ENCODE measurements at regions not wholly inside any gene's neighbourhood (a gene's known extent, or its start where the extent isn't known, plus 50 kb on each side); places are given as distances from the start of the nearest gene placed in this dataset.

GRCh38 chr5:121313886-121314285, 537.8 kb upstream of the FTMT start:
- ChIA-PET CTCF (no interaction called here), POLR2A (no interaction called here)
- DNase-seq (ENCODE audit: extremely low spot score) = no peak
- TF ChIP-seq, protein P1, sequence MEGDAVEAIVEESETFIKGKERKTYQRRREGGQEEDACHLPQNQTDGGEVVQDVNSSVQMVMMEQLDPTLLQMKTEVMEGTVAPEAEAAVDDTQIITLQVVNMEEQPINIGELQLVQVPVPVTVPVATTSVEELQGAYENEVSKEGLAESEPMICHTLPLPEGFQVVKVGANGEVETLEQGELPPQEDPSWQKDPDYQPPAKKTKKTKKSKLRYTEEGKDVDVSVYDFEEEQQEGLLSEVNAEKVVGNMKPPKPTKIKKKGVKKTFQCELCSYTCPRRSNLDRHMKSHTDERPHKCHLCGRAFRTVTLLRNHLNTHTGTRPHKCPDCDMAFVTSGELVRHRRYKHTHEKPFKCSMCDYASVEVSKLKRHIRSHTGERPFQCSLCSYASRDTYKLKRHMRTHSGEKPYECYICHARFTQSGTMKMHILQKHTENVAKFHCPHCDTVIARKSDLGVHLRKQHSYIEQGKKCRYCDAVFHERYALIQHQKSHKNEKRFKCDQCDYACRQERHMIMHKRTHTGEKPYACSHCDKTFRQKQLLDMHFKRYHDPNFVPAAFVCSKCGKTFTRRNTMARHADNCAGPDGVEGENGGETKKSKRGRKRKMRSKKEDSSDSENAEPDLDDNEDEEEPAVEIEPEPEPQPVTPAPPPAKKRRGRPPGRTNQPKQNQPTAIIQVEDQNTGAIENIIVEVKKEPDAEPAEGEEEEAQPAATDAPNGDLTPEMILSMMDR (IDR thresholded peaks at IDR 0.05; ENCODE audit: control extremely low read depth, extremely low read depth, low read depth, missing control alignments) = no peak

GRCh38 chr5:121315786-121316185, 535.9 kb upstream of the FTMT start:
- DNase-seq (ENCODE audit: extremely low spot score) = no peak
- ChIA-PET CTCF (no interaction called here), POLR2A (no interaction called here)
- TF ChIP-seq, protein P1 (IDR thresholded peaks at IDR 0.05; ENCODE audit: control extremely low read depth, extremely low read depth, low read depth, missing control alignments) = no peak

GRCh38 chr5:121319292-121319691, 532.4 kb upstream of the FTMT start:
- POLR2A ChIA-PET = no interaction called here
- DNase-seq (ENCODE audit: extremely low spot score) = no peak
- TF ChIP-seq, protein P1 (IDR thresholded peaks at IDR 0.05; ENCODE audit: control extremely low read depth, extremely low read depth, low read depth, missing control alignments) = no peak
- CTCF ChIA-PET = no interaction called here

GRCh38 chr5:121325930-121326329, 525.8 kb upstream of the FTMT start:
- POLR2A ChIA-PET = no interaction called here

GRCh38 chr5:121350181-121350930, 501.3 kb upstream of the FTMT start:
- ChIA-PET POLR2A (no interaction called here), CTCF (interaction anchor here (0.8 kb wide), 1 partner anchor 12 kb away, joined by 3 read pairs; no protein-coding TSS in a partner anchor)
- TF ChIP-seq, protein P1 (IDR thresholded peaks at IDR 0.05; ENCODE audit: control extremely low read depth, extremely low read depth, low read depth, missing control alignments) = no peak
- DNase-seq (ENCODE audit: extremely low spot score) = no peak

More at GRCh38 chr5:121325930-121326329, 525.8 kb upstream of the FTMT start:
- DNase-seq (ENCODE audit: extremely low spot score) = no peak
- CTCF ChIA-PET = no interaction called here
- TF ChIP-seq, protein P1 (IDR thresholded peaks at IDR 0.05; ENCODE audit: control extremely low read depth, extremely low read depth, low read depth, missing control alignments) = no peak

GRCh38 chr5:121366515-121366914, 485.2 kb upstream of the FTMT start:
- POLR2A ChIA-PET = no interaction called here
- TF ChIP-seq, protein P1 (IDR thresholded peaks at IDR 0.05; ENCODE audit: control extremely low read depth, extremely low read depth, low read depth, missing control alignments) = no peak
- no peak for DNase-seq (ENCODE audit: extremely low spot score)
- CTCF ChIA-PET = interaction anchor here (1.4 kb wide), 1 partner anchor 8 kb away, joined by 3 read pairs; no protein-coding TSS in a partner anchor

Measured in GM10248 (cell line).